ENCODE measurements at regions not wholly inside any gene's neighbourhood (a gene's known extent, or its start where the extent isn't known, plus 50 kb on each side); places are given as distances from the start of the nearest gene placed in this dataset.

GRCh38 chr3:46102780-46103130 lies 75.5 kb upstream of the XCR1 start:
- Histone ChIP-seq H3K4me3 (no peak overlapping the region), H3K27me3 (no peaks in the 10 kb centered on the region), H3K9me3 (no peaks in the 10 kb centered on the region), H3K27ac (no peak overlapping the region), H3K4me1 (peaks cover 1 to 15% (median 4%) of the 10 kb centered on the region in 4 donors), H3K36me3 (no peaks in the 10 kb centered on the region)
- TF ChIP-seq POLR2A (IDR thresholded peaks at IDR 0.05) (no peak), POLR2AphosphoS5 (IDR thresholded peaks at IDR 0.05) (no peak), EP300 (IDR thresholded peaks at IDR 0.05) (no peak), CTCF (IDR thresholded peaks at IDR 0.05) (no peak)
- DNase-seq, result no peak
- intact Hi-C loops (cut with DNase I; ENCODE audit: low total_unique reads), result no loop called here

- H3K27me3 ChIP-seq, result no peaks in the 10 kb centered on the region
- H3K9me3 ChIP-seq, result no peaks in the 10 kb centered on the region
- peaks cover 4 to 17% (median 8%) of the 10 kb centered on the region in 4 donors for H3K4me1 ChIP-seq
- no peaks in the 10 kb centered on the region for H3K36me3 ChIP-seq
- intact Hi-C loops (cut with DNase I; ENCODE audit: low total_unique reads), result no loop called here
- DNase-seq, result no peak
- peak overlapping the region in 1 of 5 donors; percentile 41 for H3K27ac ChIP-seq
- 47 to 74% (median 67%) methylated on average over 2 of the region's 2 CpGs for WGBS, 5 donors
- no peak for TF ChIP-seq POLR2AphosphoS5 (IDR thresholded peaks at IDR 0.05)
- no peak for TF ChIP-seq POLR2A (IDR thresholded peaks at IDR 0.05)
- no peak for TF ChIP-seq EP300 (IDR thresholded peaks at IDR 0.05)
- no peak for TF ChIP-seq CTCF (IDR thresholded peaks at IDR 0.05)
- no peak overlapping the region for H3K4me3 ChIP-seq
These were observed 74.9 kb upstream of the XCR1 start for GRCh38 chr3:46102059-46102779.

GRCh38 chr3:46100812-46101211 lies 73.5 kb upstream of the XCR1 start:
- DNase-seq, result peak in 1 of 2 donors; percentile 40
- Histone ChIP-seq H3K36me3 (no peaks in the 10 kb centered on the region), H3K4me3 (no peak overlapping the region), H3K9me3 (no peaks in the 10 kb centered on the region), H3K4me1 (peaks cover 4 to 22% (median 12%) of the 10 kb centered on the region in 4 donors), H3K27me3 (no peaks in the 10 kb centered on the region), H3K27ac (peak overlapping the region in 2 of 5 donors; percentile 53 to 83)
- TF ChIP-seq POLR2AphosphoS5 (IDR thresholded peaks at IDR 0.05), result no peak
- TF ChIP-seq POLR2A (IDR thresholded peaks at IDR 0.05), result no peak
- no peak for TF ChIP-seq CTCF (IDR thresholded peaks at IDR 0.05)
- no peak for TF ChIP-seq EP300 (IDR thresholded peaks at IDR 0.05)
- WGBS, 5 donors, result 76 to 86% (median 80%) methylated on average over 2 of the region's 2 CpGs
- intact Hi-C loops (cut with DNase I; ENCODE audit: low total_unique reads), result no loop called here

- intact Hi-C loops (cut with DNase I; ENCODE audit: low total_unique reads), result no loop called here
- no peak overlapping the region for H3K4me3 ChIP-seq
- peaks cover 4 to 25% (median 9%) of the 10 kb centered on the region in 4 donors for H3K4me1 ChIP-seq
- TF ChIP-seq POLR2AphosphoS5 (IDR thresholded peaks at IDR 0.05) (peak in 1 of 3 donors; percentile 66), POLR2A (IDR thresholded peaks at IDR 0.05) (no peak)
- H3K36me3 ChIP-seq, result no peaks in the 10 kb centered on the region
- H3K27me3 ChIP-seq, result no peaks in the 10 kb centered on the region
- 44 to 59% (median 52%) methylated on average over 2 of the region's 2 CpGs for WGBS, 5 donors
- H3K9me3 ChIP-seq, result no peaks in the 10 kb centered on the region
- H3K27ac ChIP-seq, result peak overlapping the region in 4 of 5 donors; percentile 78 to 85 (median 80)
- peak in 1 of 2 donors; percentile 41 for DNase-seq
These were observed 71.1 kb upstream of the XCR1 start for GRCh38 chr3:46098319-46098761.

GRCh38 chr3:46097691-46098241 lies 70.5 kb upstream of the XCR1 start:
- Histone ChIP-seq H3K36me3 (no peaks in the 10 kb centered on the region), H3K4me1 (peaks cover 4 to 31% (median 9%) of the 10 kb centered on the region in 4 donors), H3K27ac (peak overlapping the region; percentile 42 to 85 (median 78)), H3K27me3 (no peaks in the 10 kb centered on the region), H3K9me3 (no peaks in the 10 kb centered on the region), H3K4me3 (no peak overlapping the region)
- intact Hi-C loops (cut with DNase I; ENCODE audit: low total_unique reads), result no loop called here
- TF ChIP-seq EP300 (IDR thresholded peaks at IDR 0.05) (no peak), POLR2AphosphoS5 (IDR thresholded peaks at IDR 0.05) (peak in 1 of 3 donors; percentile 24), CTCF (IDR thresholded peaks at IDR 0.05) (no peak)
- WGBS, 5 donors, result 61 to 77% (median 71%) methylated on average over 6 of the region's 6 CpGs
- no peak for DNase-seq
